ENCODE measurements at regions not wholly inside any gene's neighbourhood (a gene's known extent, or its start where the extent isn't known, plus 50 kb on each side); places are given as distances from the start of the nearest gene placed in this dataset.

GRCh38 chr5:33276628-33276950 lies 164.2 kb upstream of the TARS1 start:
- Histone ChIP-seq H3K9me2 (replicated peaks; ENCODE audit: control insufficient read depth, low read length) (no peaks in the 10 kb centered on the region), H3K36me3 (ENCODE audit: control insufficient read depth, low read length) (no peaks in the 10 kb centered on the region), H4K20me1 (ENCODE audit: control insufficient read depth, insufficient read depth, low read depth, low read length) (no peaks in the 10 kb centered on the region), H3K9me3 (ENCODE audit: control insufficient read depth, insufficient read depth, low read length) (no peaks in the 10 kb centered on the region), H3F3A (ENCODE audit: control insufficient read depth, insufficient read depth) (no peaks in the 10 kb centered on the region), H3K4me3 (ENCODE audit: low read length) (no peak overlapping the region), H3K79me2 (ENCODE audit: control insufficient read depth, low read length) (no peaks in the 10 kb centered on the region), H3K27ac (ENCODE audit: low read depth, low read length) (no peak overlapping the region), H3K4me1 (ENCODE audit: control insufficient read depth, low read length) (no peaks in the 10 kb centered on the region), H3K27me3 (ENCODE audit: control insufficient read depth, low read length) (no peaks in the 10 kb centered on the region), H3K4me2 (ENCODE audit: low read length) (no peak overlapping the region)
- TF ChIP-seq CTCF (IDR thresholded peaks at IDR 0.05; ENCODE audit: low read depth, low read length, poor library complexity, severe bottlenecking) = no peak
- TF ChIP-seq EZH2phosphoT487 (IDR thresholded peaks at IDR 0.05; ENCODE audit: borderline replicate concordance, low read length) = no peak

GRCh38 chr5:33277061-33277650 lies 163.6 kb upstream of the TARS1 start:
- Histone ChIP-seq H3K4me2 (ENCODE audit: low read length) (no peak overlapping the region), H4K20me1 (ENCODE audit: control insufficient read depth, insufficient read depth, low read depth, low read length) (no peaks in the 10 kb centered on the region), H3K79me2 (ENCODE audit: control insufficient read depth, low read length) (no peaks in the 10 kb centered on the region), H3K27me3 (ENCODE audit: control insufficient read depth, low read length) (no peaks in the 10 kb centered on the region), H3K27ac (ENCODE audit: low read depth, low read length) (no peak overlapping the region), H3K36me3 (ENCODE audit: control insufficient read depth, low read length) (no peaks in the 10 kb centered on the region), H3K9me3 (ENCODE audit: control insufficient read depth, insufficient read depth, low read length) (no peaks in the 10 kb centered on the region), H3K4me3 (ENCODE audit: low read length) (no peak overlapping the region), H3F3A (ENCODE audit: control insufficient read depth, insufficient read depth) (no peaks in the 10 kb centered on the region), H3K4me1 (ENCODE audit: control insufficient read depth, low read length) (no peaks in the 10 kb centered on the region), H3K9me2 (replicated peaks; ENCODE audit: control insufficient read depth, low read length) (no peaks in the 10 kb centered on the region)
- TF ChIP-seq EZH2phosphoT487 (IDR thresholded peaks at IDR 0.05; ENCODE audit: borderline replicate concordance, low read length) (no peak), CTCF (IDR thresholded peaks at IDR 0.05; ENCODE audit: low read depth, low read length, poor library complexity, severe bottlenecking) (no peak)

- H3K4me1 ChIP-seq (ENCODE audit: control insufficient read depth, low read length) = no peaks in the 10 kb centered on the region
- no peaks in the 10 kb centered on the region for H3K27me3 ChIP-seq (ENCODE audit: control insufficient read depth, low read length)
- no peak overlapping the region for H3K27ac ChIP-seq (ENCODE audit: low read depth, low read length)
- H3K9me3 ChIP-seq (ENCODE audit: control insufficient read depth, insufficient read depth, low read length) = no peaks in the 10 kb centered on the region
- H3K79me2 ChIP-seq (ENCODE audit: control insufficient read depth, low read length) = no peaks in the 10 kb centered on the region
- H4K20me1 ChIP-seq (ENCODE audit: control insufficient read depth, insufficient read depth, low read depth, low read length) = no peaks in the 10 kb centered on the region
- TF ChIP-seq CTCF (IDR thresholded peaks at IDR 0.05; ENCODE audit: low read depth, low read length, poor library complexity, severe bottlenecking) (no peak), EZH2phosphoT487 (IDR thresholded peaks at IDR 0.05; ENCODE audit: borderline replicate concordance, low read length) (no peak)
- H3K9me2 ChIP-seq (replicated peaks; ENCODE audit: control insufficient read depth, low read length) = no peaks in the 10 kb centered on the region
- no peaks in the 10 kb centered on the region for H3K36me3 ChIP-seq (ENCODE audit: control insufficient read depth, low read length)
- no peak overlapping the region for H3K4me2 ChIP-seq (ENCODE audit: low read length)
- no peak overlapping the region for H3K4me3 ChIP-seq (ENCODE audit: low read length)
- H3F3A ChIP-seq (ENCODE audit: control insufficient read depth, insufficient read depth) = no peaks in the 10 kb centered on the region
These were observed 159.3 kb upstream of the TARS1 start for GRCh38 chr5:33281431-33281843.

Data from DOHH2 (cell line).